Activated naive CD8-positive, alpha-beta T cell (primary cell): ENCODE measurements at regions not wholly inside any gene's neighbourhood (a gene's known extent, or its start where the extent isn't known, plus 50 kb on each side); places are given as distances from the start of the nearest gene placed in this dataset.

ENCODE experiments used
- H3K27ac Mint-ChIP-seq: one replicate; pipeline ENCODE4 v1.8.0; 2021; ENCODE audit warnings: mixed read lengths
- H3K27me3 Mint-ChIP-seq: one replicate; pipeline ENCODE4 v1.8.0; 2021; ENCODE audit warnings: mixed read lengths
- H3K36me3 Mint-ChIP-seq: one replicate; pipeline ENCODE4 v1.8.0; 2021; ENCODE audit warnings: mixed read lengths
- H3K4me1 Mint-ChIP-seq: one replicate; pipeline ENCODE4 v1.8.0; 2021; ENCODE audit warnings: low read depth, mixed read lengths
- H3K4me3 Mint-ChIP-seq: one replicate; pipeline ENCODE4 v1.8.0; 2021; ENCODE audit warnings: mild to moderate bottlenecking, mixed read lengths
- H3K9me3 Mint-ChIP-seq: one replicate; pipeline ENCODE4 v1.8.0; 2021; ENCODE audit warnings: low read depth, mixed read lengths

DNA sequence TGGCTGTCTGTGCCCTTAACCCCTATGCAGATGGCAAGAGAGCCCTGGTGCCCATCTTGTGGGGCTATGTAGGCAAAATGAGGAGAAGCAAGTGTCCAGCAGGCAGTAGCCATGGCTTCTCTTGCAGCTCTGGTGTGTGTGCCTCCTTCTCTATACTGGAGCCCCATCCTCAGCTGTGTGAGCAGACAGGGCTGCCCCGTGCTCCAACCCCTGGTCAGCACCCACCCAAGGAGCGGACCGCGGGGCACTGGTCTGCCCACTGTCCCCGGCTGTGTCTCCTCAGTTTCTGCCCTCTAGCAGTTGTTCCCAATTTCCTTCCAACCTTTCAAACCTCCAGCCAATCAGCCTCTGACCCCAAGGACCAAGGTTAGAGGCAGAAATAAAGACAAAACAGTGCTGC is 134.9 kb upstream of the GLI2 start:
- H3K4me1 Mint-ChIP-seq = no peaks in the 10 kb centered on the region
- H3K36me3 Mint-ChIP-seq = no peaks in the 10 kb centered on the region
- H3K27ac Mint-ChIP-seq = no peak overlapping the region
- H3K4me3 Mint-ChIP-seq = no peak overlapping the region
- H3K9me3 Mint-ChIP-seq = no peaks in the 10 kb centered on the region
- H3K27me3 Mint-ChIP-seq = peaks cover 1% of the 10 kb centered on the region

DNA sequence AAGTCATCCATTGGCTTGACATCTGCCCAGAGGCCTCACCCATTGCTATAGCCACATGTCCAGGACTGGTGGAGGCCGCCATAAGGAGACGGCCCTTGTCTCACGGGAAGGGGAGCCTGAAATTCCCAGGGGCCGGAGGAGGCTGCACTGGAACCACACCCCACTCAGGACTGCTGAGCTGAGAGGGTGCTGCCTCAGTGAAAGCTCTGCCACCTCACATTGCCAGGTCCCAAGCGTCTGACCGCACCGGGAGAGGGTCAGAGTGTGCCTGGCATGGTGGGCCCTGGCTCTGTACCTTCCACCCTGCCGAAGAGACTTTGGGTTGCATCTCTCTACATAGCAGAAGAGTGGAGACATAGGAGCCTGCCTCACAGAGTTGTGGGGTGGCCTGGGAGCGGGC is 134.1 kb upstream of the GLI2 start:
- H3K4me1 Mint-ChIP-seq = no peaks in the 10 kb centered on the region
- peaks cover 1% of the 10 kb centered on the region for H3K27me3 Mint-ChIP-seq
- H3K36me3 Mint-ChIP-seq = no peaks in the 10 kb centered on the region
- no peak overlapping the region for H3K27ac Mint-ChIP-seq
- H3K9me3 Mint-ChIP-seq = no peaks in the 10 kb centered on the region
- no peak overlapping the region for H3K4me3 Mint-ChIP-seq

DNA sequence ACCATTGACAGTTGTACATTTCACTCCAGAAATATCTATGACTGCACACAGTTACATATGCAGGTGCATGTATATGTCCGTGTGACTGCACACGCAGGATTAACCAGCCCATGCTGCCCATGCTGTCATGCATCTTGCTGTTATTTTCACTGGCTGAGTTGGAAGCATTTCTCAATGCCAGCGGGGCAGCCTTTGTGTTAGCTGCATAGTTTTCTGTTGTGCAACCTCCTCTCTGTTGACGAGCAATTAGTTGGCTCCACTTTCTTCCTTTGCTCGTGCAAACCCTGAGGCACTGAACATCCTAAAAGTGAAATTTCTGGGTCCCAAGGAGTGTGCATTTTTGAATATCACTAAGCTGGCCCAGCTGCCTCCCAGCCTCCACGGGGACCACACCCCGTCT is 133.4 kb upstream of the GLI2 start:
- Mint-ChIP-seq H3K36me3 (no peaks in the 10 kb centered on the region), H3K27me3 (peaks cover 1% of the 10 kb centered on the region), H3K4me1 (no peaks in the 10 kb centered on the region), H3K9me3 (no peaks in the 10 kb centered on the region), H3K27ac (no peak overlapping the region), H3K4me3 (no peak overlapping the region)

DNA sequence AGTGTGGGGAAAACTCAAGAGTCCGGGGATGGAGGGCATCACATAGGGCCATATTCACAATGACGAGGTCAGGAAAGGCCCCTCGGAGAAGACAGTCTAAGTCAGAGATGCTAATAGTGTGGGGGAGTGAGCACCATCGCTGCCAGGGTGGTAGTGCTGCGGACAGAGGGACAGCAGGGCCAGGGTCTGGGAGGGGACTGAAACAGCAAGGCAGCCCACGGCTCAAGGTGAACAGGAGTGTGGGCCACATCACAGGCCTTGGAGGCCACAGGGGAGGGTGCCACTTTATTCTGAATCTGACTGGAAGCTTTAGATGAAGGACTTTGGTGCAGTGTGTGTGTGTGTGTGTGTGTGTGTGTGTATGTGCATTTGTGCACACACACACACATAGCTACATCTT is 130.9 kb upstream of the GLI2 start:
- Mint-ChIP-seq H3K9me3 (no peaks in the 10 kb centered on the region), H3K4me3 (no peak overlapping the region), H3K36me3 (no peaks in the 10 kb centered on the region)

DNA sequence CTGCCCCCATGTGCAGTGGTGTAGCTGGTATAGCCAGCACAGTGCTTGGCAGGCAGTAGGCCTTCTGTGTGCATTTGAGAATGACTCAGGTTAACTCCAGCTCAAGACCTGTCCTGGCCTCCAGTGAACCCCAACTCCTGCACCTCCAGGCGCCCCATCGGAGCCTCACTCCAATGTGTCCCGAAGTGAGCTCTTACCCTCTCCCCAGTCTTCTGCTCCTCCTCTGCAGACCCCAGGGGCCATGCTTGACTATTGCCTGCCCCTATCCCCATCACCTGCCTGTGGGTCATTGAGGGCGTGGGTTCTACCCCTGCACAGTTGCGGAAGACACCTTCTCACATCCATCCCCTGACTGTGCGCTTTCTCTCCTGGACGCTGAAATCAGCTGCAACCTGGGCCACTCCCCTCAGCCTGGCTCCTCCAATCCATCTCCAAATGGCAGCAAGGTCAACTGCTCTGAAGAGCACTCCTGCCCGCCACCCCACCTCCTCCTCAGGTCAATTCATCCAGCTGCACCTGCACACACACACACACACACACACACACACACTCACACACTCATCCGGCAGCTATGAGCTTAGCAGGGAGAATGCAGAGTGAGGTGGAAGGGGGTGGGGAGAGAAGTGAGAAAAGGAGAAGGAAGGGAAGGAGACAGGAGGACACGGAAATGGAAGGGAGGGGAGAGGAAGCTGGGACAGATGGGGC is 130.3 kb upstream of the GLI2 start:
- H3K4me3 Mint-ChIP-seq = no peak overlapping the region
- H3K9me3 Mint-ChIP-seq = no peaks in the 10 kb centered on the region
- H3K27me3 Mint-ChIP-seq = peaks cover 1% of the 10 kb centered on the region
- H3K36me3 Mint-ChIP-seq = no peaks in the 10 kb centered on the region
- H3K4me1 Mint-ChIP-seq = no peaks in the 10 kb centered on the region
- H3K27ac Mint-ChIP-seq = no peak overlapping the region

More for the DNA sequence above, 130.9 kb upstream of the GLI2 start:
- Mint-ChIP-seq H3K27me3 (peaks cover 1% of the 10 kb centered on the region), H3K4me1 (no peaks in the 10 kb centered on the region), H3K27ac (no peak overlapping the region)

DNA sequence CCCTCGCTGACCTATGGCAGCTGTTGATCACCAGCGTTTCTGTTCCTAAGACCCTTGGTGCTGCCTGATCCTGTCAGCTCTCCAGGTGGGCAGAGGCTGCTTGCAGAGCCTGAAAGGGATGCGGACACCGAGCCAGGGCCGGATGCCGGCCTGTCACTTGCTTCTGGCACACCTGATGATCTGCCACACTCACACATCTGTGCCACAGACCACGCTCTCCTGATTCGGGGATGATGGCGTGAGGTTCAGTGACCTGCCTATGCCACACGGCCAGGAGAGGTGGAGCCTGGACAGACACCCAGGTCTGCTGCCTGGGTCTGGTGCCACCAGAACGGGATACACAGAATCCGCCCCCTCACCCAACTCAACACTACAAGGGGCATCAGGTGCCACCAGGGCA is 129.4 kb upstream of the GLI2 start:
- Mint-ChIP-seq H3K36me3 (no peaks in the 10 kb centered on the region), H3K4me3 (no peak overlapping the region), H3K27me3 (peaks cover 1% of the 10 kb centered on the region), H3K4me1 (no peaks in the 10 kb centered on the region), H3K27ac (no peak overlapping the region), H3K9me3 (no peaks in the 10 kb centered on the region)

DNA sequence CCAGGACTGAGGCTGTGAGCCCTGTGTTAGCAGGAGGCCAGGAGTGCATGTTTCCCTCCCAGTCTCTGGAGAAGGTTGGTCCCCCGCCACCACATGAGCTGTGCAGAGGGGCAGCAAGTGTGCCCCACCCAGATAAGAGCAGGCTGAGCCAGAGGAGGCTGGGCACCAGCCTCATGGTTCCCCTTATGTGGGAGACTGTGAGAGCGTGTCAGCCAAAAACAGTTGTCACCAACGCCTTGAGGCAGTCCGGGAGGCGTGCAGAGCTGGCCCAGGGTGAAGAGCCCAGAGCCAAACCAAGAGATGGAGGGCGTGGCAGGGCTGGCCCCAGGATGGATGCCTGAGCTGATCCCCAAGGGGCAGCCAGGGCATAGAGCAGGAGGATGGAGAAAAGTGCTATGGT is 128.7 kb upstream of the GLI2 start:
- Mint-ChIP-seq H3K9me3 (no peaks in the 10 kb centered on the region), H3K27ac (no peak overlapping the region), H3K4me3 (no peak overlapping the region), H3K27me3 (peaks cover 1% of the 10 kb centered on the region), H3K36me3 (no peaks in the 10 kb centered on the region), H3K4me1 (no peaks in the 10 kb centered on the region)

DNA sequence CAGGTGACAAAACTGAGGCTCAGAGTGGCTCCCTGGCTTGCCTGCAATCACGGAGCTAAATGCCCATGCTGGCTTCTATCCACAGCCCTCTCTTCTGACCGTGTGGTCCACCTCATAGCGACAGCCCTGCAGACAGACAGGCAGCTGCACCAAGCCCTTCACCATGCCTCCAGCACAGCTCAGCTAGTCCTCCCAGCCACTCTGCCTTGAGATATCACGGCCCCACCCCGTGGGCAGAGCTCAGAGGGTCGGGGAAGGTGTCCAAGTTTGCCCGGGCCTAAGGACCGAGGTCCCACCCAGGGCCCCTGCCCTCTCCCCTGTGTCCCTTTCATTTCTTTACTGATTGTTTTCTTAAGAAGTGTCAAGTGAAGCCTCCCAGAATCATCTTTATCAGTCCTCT is 128.2 kb upstream of the GLI2 start:
- no peaks in the 10 kb centered on the region for H3K4me1 Mint-ChIP-seq
- H3K4me3 Mint-ChIP-seq = no peak overlapping the region
- no peaks in the 10 kb centered on the region for H3K9me3 Mint-ChIP-seq
- no peak overlapping the region for H3K27ac Mint-ChIP-seq
- H3K27me3 Mint-ChIP-seq = no peaks in the 10 kb centered on the region
- H3K36me3 Mint-ChIP-seq = no peaks in the 10 kb centered on the region

DNA sequence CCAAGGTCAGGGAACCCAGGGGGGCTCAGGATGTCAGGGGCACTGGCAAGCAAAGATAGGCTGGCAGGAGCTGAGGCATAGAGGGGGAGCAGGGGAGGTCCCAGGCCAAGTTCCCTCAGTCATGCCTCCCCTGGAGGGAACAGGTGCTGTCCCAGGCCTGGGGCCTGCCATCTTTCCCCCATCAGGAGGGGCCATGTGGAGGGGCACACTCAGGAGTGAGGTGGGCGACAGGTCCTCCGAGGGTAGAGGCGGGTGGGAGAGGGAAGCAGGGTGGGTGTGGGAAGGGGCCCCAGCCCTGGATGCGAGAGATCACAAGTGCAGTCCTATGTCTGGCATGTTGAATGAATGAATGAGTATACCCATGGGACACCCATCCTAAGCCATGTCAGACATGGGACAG is 127.7 kb upstream of the GLI2 start:
- H3K4me1 Mint-ChIP-seq = no peaks in the 10 kb centered on the region
- no peaks in the 10 kb centered on the region for H3K36me3 Mint-ChIP-seq
- no peak overlapping the region for H3K27ac Mint-ChIP-seq
- H3K4me3 Mint-ChIP-seq = no peak overlapping the region
- no peaks in the 10 kb centered on the region for H3K9me3 Mint-ChIP-seq
- H3K27me3 Mint-ChIP-seq = no peaks in the 10 kb centered on the region

DNA sequence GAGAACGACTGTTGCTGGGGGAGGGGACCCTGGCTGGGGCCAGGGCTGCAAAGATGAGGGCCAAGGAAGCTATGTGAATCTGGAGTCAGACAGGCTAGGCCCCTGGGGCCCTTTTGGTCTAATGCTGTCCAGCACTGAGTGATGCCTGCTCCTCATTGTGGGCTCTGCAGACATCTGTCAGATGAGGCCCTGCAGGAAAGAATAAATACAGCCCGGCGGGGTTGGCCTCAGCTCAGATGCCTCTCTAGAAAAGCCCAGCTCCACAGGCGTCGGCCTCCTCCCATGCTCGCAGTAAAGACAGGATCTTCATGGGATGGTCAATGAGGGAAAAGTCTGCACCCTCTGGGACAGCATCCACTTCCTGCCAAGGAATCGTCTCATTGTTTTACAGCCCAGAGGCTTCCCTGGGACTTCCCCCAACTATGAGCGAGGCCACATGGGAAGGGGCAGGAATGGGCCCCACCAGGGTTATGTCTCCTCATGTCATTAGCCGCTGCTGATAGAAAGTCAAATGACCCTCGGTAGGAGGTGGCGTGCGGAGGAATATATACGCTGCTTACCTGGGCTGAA is 125.8 kb upstream of the GLI2 start:
- Mint-ChIP-seq H3K4me3 (no peak overlapping the region), H3K4me1 (no peaks in the 10 kb centered on the region), H3K27me3 (no peaks in the 10 kb centered on the region), H3K36me3 (no peaks in the 10 kb centered on the region), H3K27ac (no peak overlapping the region), H3K9me3 (no peaks in the 10 kb centered on the region)

DNA sequence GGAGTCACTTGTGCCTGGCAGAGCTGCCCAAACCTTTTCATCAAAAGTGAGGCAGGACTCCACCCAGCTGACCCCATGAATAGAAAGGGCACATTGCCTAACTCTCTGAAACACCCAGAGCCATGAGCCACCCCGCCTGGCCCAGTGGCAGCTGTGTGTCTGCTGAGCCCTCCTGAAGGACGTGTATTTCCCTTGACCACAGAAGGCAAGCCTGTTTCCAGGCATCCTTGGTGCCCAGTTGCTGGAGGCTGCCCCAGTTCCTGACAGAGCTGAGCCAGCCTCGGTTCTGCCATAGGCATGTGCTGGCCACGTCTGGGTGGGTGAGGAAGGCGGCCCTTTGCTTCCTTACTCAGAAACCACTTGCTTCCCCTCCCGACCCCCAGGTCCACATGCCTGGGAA is 124.7 kb upstream of the GLI2 start:
- Mint-ChIP-seq H3K27me3 (no peaks in the 10 kb centered on the region), H3K4me1 (no peaks in the 10 kb centered on the region), H3K9me3 (no peaks in the 10 kb centered on the region), H3K36me3 (no peaks in the 10 kb centered on the region), H3K4me3 (no peak overlapping the region), H3K27ac (no peak overlapping the region)

DNA sequence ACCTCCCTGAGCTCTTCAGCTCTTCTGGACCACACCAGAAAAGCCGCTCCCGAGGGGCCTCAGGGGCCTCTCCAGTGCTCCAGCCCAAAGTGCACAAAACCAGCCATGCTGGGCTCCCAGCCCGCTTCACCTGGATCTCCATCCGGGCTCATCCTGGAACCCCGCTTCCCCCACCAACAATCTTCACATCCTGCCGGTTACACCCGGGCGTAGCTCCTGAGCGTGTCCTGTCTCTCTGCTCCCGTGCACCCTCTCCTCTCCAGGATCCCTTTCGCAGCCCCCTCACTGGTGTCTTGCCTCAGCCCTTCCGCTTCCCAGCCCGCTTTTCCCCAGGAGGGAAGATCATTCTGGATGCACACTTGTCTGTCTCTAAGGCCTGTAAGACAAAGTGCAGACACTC is 123.7 kb upstream of the GLI2 start:
- no peaks in the 10 kb centered on the region for H3K4me1 Mint-ChIP-seq
- no peaks in the 10 kb centered on the region for H3K9me3 Mint-ChIP-seq
- H3K36me3 Mint-ChIP-seq = no peaks in the 10 kb centered on the region
- no peaks in the 10 kb centered on the region for H3K27me3 Mint-ChIP-seq
- H3K27ac Mint-ChIP-seq = no peak overlapping the region
- no peak overlapping the region for H3K4me3 Mint-ChIP-seq

DNA sequence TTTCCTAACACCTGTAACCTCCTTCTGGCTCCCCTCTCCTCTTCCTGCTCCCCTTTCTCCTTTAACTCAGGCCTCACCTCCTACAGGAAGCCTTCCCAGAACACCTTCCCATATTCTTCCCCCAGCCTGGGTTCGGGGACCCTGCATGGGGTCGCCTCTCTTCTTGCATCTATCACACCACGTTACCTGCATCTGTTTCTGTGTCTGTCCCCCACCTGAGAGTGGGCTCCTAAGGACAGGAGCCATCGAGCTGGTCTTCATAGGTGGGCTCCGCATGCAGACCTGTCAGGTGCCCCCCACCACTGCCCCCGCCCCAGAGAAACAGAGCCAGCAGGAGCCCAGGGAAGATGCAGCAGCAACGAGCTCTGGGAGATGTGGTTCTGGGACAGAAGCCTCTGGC is 123.2 kb upstream of the GLI2 start:
- no peaks in the 10 kb centered on the region for H3K36me3 Mint-ChIP-seq
- H3K4me1 Mint-ChIP-seq = no peaks in the 10 kb centered on the region
- H3K9me3 Mint-ChIP-seq = no peaks in the 10 kb centered on the region
- H3K27me3 Mint-ChIP-seq = no peaks in the 10 kb centered on the region
- H3K27ac Mint-ChIP-seq = no peak overlapping the region
- H3K4me3 Mint-ChIP-seq = no peak overlapping the region

DNA sequence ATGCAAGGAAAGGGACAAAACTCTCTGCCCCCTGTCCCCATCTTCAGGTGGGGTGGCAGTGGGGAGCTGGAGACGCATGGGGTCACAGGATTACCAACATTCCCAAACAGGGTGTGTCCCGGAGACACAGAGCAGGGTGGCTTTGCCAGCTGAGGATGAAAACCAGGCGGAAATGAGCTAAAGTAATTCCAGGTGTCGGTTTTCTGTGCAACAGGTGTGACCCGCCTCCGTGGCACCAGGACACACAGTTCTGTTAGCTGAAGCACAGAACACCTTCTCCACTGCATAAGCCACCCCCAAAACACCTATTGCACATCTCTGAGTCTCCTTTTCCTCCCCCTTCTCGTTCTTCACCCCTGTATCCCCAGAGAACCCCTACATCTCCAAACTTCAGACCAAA is 122.7 kb upstream of the GLI2 start:
- H3K9me3 Mint-ChIP-seq = no peaks in the 10 kb centered on the region
- no peak overlapping the region for H3K27ac Mint-ChIP-seq
- H3K4me1 Mint-ChIP-seq = no peaks in the 10 kb centered on the region
- H3K4me3 Mint-ChIP-seq = no peak overlapping the region
- H3K36me3 Mint-ChIP-seq = no peaks in the 10 kb centered on the region
- H3K27me3 Mint-ChIP-seq = no peaks in the 10 kb centered on the region

DNA sequence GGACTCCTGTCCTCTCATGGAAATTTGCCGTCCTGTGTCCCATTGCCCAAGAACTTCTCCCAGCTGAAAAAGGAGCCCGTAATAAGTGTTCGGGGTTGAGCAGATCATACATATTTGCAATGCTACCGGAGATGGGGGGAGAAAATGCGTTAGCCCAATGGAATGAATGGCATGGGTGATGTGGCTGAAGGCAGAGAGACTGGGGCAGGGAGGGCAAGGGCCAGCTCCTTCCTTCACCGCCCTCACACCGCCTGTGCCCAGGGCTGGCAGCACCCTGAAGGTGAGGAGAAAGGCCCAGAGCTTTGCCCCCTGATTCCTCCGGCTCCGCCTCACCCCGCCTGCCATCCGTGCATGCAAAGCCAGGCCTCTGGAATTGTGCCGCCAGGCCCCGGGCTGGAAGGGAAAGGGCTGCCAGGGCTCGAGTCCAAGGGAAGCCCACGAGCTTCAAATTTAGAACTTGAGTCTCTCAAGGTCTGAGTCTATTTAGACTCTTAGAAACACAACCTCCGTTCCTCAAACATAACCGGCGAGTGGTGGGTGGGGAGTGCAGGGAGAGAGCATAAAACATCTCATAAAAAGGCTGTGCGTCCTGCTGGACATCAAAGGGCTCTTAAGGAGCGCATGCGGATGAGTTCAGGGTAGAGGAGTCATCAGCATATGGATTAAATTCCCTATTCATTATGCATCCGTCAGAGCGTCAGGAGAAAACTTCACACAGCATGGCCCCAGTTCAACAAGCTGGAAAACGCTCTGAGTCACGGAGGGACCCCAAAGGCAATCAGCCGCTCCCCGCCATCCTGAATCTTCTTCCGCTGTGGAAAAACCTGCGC is 121.7 kb upstream of the GLI2 start:
- H3K4me3 Mint-ChIP-seq = no peak overlapping the region
- no peaks in the 10 kb centered on the region for H3K27me3 Mint-ChIP-seq
- no peaks in the 10 kb centered on the region for H3K4me1 Mint-ChIP-seq
- H3K27ac Mint-ChIP-seq = no peak overlapping the region
- no peaks in the 10 kb centered on the region for H3K9me3 Mint-ChIP-seq
- no peaks in the 10 kb centered on the region for H3K36me3 Mint-ChIP-seq
